ENCODE measurements at regions not wholly inside any gene's neighbourhood (a gene's known extent, or its start where the extent isn't known, plus 50 kb on each side); places are given as distances from the start of the nearest gene placed in this dataset.

GRCh38 chr15:70526221-70526973 is 237.0 kb downstream of the UACA start:
- TF ChIP-seq CTCF (IDR thresholded peaks at IDR 0.05) (no peak), POLR2AphosphoS5 (IDR thresholded peaks at IDR 0.05) (no peak)
